ENCODE measurements at regions not wholly inside any gene's neighbourhood (a gene's known extent, or its start where the extent isn't known, plus 50 kb on each side); places are given as distances from the start of the nearest gene placed in this dataset.

GRCh38 chr11:45455536-45455935 lies 169.4 kb upstream of the SYT13 start (continued):
- TF ChIP-seq ZBTB49 (CRISPR knock-in tag; IDR thresholded peaks at IDR 0.05; ENCODE audit: borderline replicate concordance) (no peak), ZNF326 (CRISPR knock-in tag; IDR thresholded peaks at IDR 0.05; ENCODE audit: borderline replicate concordance) (no peak), CERS6 (CRISPR knock-in tag; IDR thresholded peaks at IDR 0.05) (no peak), FOXO4 (CRISPR knock-in tag; conservative IDR thresholded peaks at IDR 0.05) (no peak)

- no peaks in the 10 kb centered on the region for H3K79me2 ChIP-seq (ENCODE audit: insufficient read depth, low read length)
- POLR2A ChIA-PET, result no interaction called here
- DNase-seq (ENCODE audit: low spot score) (no peak), ATAC-seq (no peak), FAIRE-seq (no peak)
- no peak for TF ChIP-seq ZNF562 (CRISPR knock-in tag; IDR thresholded peaks at IDR 0.05; ENCODE audit: borderline replicate concordance)
- no TSS peak for BruUV-seq (replicated peaks)
- H3K27ac ChIP-seq (ENCODE audit: extremely low read length, insufficient read depth, low read length), result no peak overlapping the region
- no peak overlapping the region for H2AFZ ChIP-seq (ENCODE audit: low read length)
- H3K9ac ChIP-seq (ENCODE audit: insufficient read depth, low read depth, low read length), result no peak overlapping the region
- H3K4me3 ChIP-seq (replicated peaks in 1 of 3; ENCODE audit: insufficient read depth in 1 of 3, low read depth in 2 of 3, low read length in 3 of 3), result no peak overlapping the region
- CTCF ChIA-PET (ENCODE audit: low intra/inter-chr PET ratio, low total read pairs), result no interaction called here
- in situ Hi-C loops (cut with HindIII; ENCODE audit: extremely low pct_ligation_motif_present, low pct_unique_long_range_greater_than_20kb), result loop anchor here (10.0 kb wide), 1 partner anchor 60 kb away; no protein-coding TSS in a partner anchor
- H3K27me3 ChIP-seq (ENCODE audit: control insufficient read depth in 1 of 2, insufficient read depth in 2 of 2, low read length in 2 of 2), result peaks cover 1 to 13% of the 10 kb centered on the region in 2 experiments; a peak in 3 of 5 replicates
- WGBS (ENCODE audit: low lambda C conversion rate), result no CpG with 5 or more reads among the region's 1 CpG
- peaks cover 10% of the 10 kb centered on the region; the same call in 1 of the 2 replicates for H3K4me1 ChIP-seq (ENCODE audit: insufficient read depth, low read length)
- no peaks in the 10 kb centered on the region for H3K36me3 ChIP-seq (replicated peaks in 1 of 2; ENCODE audit: control insufficient read depth in 1 of 2, insufficient read depth in 2 of 2, low read length in 2 of 2)
- intact Hi-C loops (cut with micrococcal nuclease; ENCODE audit: unreplicated experiment), result no loop called here
- no peaks in the 10 kb centered on the region for H4K20me1 ChIP-seq (ENCODE audit: insufficient read depth, low read length)
- H3K4me2 ChIP-seq (ENCODE audit: low read depth, low read length), result no peak overlapping the region
- no peaks in the 10 kb centered on the region for H3K9me3 ChIP-seq (ENCODE audit: low read length)
These were observed 168.8 kb upstream of the SYT13 start for GRCh38 chr11:45454917-45455401.
